AG08396 (cell line): ENCODE measurements at regions not wholly inside any gene's neighbourhood (a gene's known extent, or its start where the extent isn't known, plus 50 kb on each side); places are given as distances from the start of the nearest gene placed in this dataset.

ENCODE experiments used
- DNase-seq: peaks from one replicate; pipeline ENCODE4 v3.0.0; 2012; ENCODE audit warnings: low spot score, mixed read lengths

DNA sequence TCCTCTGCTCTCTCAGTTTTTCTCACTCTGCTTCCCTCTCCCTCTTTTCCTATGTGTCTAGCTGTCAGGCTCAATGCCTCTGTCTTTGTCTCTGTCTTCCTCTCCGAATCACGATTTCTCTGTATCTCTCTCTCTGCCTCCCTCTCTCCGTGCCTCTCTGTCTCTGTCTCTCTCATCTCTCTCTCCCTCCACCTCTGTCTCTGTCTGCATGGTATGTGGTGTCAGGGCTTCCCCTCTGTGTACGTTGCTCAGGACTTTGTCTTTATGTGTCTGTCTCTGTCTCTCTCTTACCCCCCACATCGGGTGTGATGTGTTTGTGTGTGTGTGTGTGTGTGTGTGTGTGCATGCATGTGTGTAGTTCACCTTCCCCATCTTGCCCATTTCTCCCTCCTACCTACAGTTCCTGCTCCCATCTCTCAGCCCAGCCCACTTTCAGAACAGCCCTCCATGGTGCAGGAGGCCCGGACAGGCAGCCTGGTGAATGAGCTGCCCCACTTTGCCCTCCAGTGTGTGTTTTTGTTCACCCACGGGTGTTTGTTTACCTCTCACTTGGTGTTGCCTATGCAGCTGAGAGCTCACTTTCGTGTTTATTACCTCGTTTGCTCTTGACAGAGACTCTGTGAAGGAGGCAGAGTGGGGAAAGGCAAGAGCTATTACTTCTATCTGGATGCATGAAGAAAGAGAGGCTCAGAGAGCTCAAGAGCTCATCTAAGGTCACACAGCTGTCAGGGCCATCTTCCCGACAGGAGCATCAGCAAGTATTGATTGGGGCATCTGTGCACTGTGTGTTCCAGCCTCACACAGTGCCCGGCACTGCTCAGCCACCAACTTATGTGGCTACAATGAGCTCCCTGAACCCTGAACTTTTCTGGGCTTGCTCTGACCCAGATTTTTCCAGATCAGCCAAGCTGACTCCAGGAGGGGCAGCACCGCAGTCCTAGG, 163.5 kb upstream of the ZMIZ1 start:
- DNase-seq = no peak

DNA sequence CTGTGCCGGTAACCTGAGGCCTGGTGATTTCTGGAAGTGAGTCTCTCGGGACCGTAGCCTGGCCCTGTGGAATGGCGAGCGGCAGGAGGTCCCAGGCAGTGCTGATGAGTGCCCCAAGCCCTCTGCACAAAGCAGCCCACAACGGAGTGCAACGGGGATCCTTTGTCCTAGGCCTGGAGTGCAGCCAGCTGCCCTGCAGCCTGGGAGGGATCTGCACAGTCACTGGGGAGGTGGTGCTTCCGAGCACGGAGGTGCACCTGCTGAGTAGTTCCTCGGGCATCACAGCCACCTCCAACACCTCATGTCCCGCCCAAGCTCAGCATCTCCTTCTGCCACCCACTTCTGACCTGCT, 162.8 kb upstream of the ZMIZ1 start:
- DNase-seq = no peak

GRCh38 chr10:78906734-78907390, 161.9 kb upstream of the ZMIZ1 start:
- no peak for DNase-seq

GRCh38 chr10:78907551-78908211, 161.1 kb upstream of the ZMIZ1 start:
- DNase-seq = no peak

DNA sequence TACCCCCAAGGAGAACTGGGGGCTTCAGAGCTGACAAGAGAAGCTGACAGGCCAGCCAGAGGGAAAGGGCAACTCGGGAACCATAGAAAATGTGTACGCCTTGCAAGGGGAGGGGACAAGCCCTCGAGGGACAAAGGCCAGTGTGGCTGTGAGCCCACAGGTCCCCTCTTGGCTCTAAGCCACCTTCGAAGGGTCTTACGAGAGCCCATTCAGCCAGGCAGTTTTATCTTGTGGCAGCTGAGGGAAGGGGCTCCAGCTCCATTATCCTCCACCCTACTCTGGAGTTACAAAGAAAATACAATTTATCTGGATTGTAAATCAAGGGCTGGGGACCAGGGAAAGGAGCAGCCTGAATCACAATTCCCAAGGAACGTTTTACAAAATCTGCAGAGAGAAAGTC, 159.5 kb upstream of the ZMIZ1 start:
- no peak for DNase-seq

GRCh38 chr10:78910021-78910420, 158.7 kb upstream of the ZMIZ1 start:
- DNase-seq = no peak

- DNase-seq = no peak
Measured at GRCh38 chr10:78910476-78910875, 158.3 kb upstream of the ZMIZ1 start.

GRCh38 chr10:78910886-78911285, 157.9 kb upstream of the ZMIZ1 start:
- no peak for DNase-seq

DNA sequence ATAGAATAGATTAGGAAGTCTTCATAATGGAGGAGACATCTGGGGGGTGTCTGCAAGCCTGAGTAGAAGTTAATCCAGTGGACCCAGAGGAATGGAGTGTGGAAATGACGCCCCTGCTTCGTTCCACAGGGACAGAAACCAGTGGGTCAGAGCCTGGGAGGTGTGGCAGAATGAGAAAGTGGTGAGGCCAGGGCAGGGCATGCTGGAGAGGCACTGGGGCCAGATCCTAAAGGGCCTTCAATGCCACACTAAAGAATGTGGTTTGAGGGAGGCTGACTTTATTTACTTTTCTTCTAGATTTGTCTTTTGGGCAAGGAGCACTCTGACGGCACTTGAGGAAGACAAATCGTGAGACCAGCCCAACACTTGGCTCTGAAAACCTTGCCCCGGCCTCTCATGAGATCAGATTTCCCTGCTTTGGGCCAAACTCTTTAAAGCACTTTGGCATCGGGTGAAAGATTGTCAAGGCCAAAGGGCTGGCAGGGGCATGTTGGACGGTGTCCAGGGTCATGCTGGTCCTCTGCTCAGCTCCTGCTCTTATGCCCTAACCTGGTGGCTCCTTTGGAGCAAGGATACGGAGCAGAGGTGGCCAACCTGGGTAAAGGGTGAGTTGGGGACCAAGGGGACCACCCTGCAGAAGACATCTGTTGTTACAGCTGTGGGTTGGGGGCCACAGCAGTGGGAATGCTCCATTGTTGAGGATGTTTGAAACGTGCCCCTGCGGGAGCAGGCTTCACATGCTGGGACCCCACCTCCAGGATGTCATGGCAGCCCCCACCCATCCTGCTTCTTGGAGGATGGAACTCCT, 157.0 kb upstream of the ZMIZ1 start:
- DNase-seq = no peak

DNA sequence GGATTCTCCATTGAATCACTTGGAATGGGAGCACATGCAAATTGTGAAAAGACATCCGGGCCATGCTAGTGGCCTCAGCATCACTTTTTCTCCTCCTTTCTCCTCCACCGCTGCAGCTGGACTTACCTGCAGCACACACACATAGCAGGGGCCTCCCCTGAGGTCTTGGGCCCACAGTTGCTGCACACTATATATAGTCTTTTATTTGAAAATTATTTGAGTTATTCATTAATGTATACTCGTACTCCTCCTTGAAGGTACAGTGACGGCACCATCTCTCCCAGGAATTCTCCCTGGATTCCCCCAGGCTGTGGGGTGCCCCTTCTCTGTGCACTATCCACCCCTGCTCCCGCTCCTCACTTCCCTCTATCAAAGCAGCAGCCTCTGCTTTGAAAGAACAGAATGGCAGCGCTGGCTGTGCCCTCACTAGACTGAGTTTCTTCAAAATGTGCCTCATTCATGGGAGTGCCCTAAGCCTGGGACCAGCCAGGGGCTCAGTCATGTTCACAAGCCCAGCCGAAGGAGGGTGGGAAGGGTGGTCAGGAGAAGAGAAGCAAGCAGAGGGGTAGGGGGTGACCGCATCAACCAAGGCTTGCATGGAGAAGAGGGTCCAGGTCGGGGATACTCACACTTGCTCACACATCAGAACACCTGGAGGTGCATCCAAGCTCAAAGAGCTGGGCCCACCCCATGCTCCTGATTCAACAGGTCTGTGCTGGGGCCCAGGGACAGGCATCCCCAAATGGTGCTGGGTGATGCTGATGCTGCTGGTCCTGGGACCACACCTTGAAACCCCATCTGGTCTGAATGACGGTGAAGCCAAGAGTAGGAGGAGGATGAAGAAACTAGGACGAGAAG, 156.2 kb upstream of the ZMIZ1 start:
- no peak for DNase-seq

GRCh38 chr10:78913219-78914059, 155.3 kb upstream of the ZMIZ1 start:
- no peak for DNase-seq

DNA sequence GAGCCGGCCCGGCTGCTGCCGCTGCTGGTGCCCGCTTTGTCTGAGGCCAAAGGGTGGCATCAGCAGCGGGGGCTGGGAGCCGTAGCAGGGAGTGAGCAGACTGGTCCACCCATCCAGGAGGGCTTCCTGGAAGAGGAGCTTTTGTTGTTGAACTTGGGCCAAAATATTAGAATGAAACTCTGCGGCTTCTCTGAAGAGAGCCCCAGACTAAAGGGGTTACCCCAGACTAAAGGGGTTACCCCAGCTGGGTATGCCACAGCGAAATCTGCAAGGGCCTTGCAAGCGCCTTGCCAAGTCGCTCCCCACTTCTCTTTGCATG, 154.7 kb upstream of the ZMIZ1 start:
- DNase-seq = no peak

GRCh38 chr10:78914502-78915189, 154.1 kb upstream of the ZMIZ1 start:
- DNase-seq = no peak

DNA sequence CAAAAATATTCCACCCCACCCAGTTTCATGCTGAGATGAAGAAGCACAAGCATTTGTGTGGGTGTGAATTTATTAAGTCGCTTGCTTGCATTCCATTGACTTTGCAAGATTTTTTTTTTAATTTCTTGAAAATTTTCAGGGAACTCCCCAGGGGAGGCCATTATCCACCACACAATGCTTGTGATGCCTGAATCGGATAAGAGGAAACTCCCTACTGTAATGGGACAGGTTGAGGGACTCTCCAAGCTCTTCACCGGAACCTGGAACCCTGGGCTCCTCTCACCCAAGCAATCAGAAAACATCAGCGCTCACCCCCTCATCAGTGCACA, 153.6 kb upstream of the ZMIZ1 start:
- DNase-seq = no peak

DNA sequence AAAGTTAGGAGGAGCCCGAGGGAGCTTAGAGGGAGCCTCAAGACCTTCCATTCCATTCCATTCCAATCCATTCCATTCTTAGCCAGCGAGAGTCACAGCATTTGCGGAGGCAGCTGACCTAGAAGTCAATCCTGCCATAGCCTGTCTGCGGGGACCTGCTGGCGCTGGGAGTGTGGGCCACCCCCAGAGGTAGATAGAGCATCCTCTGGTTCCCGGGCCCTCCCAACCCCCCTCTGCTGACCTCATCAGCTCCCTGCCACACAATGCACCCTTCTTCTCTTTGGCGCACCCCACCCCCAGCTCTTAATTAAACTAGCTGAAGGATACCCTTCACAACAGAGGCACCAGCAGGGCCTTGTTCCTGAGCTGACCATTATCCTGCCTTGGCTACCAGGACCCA, 152.5 kb upstream of the ZMIZ1 start:
- no peak for DNase-seq

GRCh38 chr10:78919181-78919966, 149.4 kb upstream of the ZMIZ1 start:
- DNase-seq = no peak

- DNase-seq = no peak
Measured at GRCh38 chr10:78920011-78920410, 148.8 kb upstream of the ZMIZ1 start.

DNA sequence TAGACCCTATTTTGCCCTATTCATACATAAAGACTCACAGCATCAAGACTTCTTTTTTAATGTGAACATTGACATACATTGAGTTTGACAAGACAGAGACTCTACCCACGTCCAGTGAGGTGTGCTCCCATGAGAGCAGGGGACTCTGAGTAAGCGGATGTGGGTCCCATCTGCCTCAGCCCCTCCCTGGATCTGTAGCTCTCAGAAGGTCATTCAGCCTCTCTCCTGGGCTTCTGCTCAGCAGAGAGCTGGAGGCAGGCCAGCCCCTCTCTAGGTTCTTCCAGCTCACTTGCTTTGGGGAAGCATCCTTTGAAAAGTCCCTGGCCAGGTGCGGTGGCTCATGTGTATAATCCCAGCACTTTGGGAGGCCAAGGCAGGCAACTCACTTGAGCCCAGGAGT, 146.9 kb upstream of the ZMIZ1 start:
- no peak for DNase-seq

DNA sequence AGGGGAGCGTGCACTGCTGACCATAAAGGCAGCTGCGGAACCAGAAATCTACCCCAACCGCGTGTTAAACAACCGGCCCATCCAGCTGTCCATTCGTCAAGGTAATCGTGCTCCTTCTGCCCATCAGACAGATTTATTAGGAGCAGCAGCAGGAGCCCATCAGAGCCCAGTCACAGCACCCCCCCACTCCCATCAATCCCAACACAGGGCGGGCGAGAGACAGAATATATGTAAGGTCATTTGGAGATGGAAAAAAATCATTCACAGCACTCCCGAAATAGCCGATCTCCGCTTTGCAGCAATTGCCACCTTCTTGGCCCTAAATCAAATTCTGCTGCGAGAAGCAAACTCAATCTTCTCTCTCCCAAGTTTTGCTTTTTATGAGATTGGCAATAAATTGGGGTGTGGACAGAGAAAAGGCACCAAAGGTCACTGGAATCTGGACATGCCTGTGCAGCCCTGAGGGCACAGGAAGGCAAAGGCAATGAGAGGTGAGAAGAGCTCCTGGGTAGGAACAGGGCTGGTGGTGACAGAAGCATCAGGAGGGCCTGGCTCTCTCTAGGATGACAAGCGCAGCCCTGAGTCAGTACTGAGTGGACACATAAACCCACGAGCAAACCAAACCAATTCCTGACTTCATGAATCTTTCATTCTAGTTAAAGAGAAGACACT, 145.0 kb upstream of the ZMIZ1 start:
- no peak for DNase-seq
